Ishikawa (cell line): ENCODE measurements at regions not wholly inside any gene's neighbourhood (a gene's known extent, or its start where the extent isn't known, plus 50 kb on each side); places are given as distances from the start of the nearest gene placed in this dataset.

ENCODE experiments used
- CEBPB ChIP-seq: IDR thresholded peaks from 2 replicates; pipeline ENCODE4 v1.6.1; 2012
- EP300 ChIP-seq: IDR thresholded peaks from 2 replicates; pipeline ENCODE4 v1.6.1; 2012; ENCODE audit warnings: borderline replicate concordance
- TEAD4 ChIP-seq: IDR thresholded peaks from 2 replicates; pipeline ENCODE4 v1.6.1; 2012
- YY1 ChIP-seq: IDR thresholded peaks from 2 replicates; pipeline ENCODE4 v1.6.1; 2012; ENCODE audit warnings: low read depth

GRCh38 chr2:129707800-129708199, 271.7 kb upstream of the RAB6C start:
- TF ChIP-seq YY1 (no peak), CEBPB (no peak), TEAD4 (no peak), EP300 (no peak)
